ENCODE measurements at regions not wholly inside any gene's neighbourhood (a gene's known extent, or its start where the extent isn't known, plus 50 kb on each side); places are given as distances from the start of the nearest gene placed in this dataset.

DNA sequence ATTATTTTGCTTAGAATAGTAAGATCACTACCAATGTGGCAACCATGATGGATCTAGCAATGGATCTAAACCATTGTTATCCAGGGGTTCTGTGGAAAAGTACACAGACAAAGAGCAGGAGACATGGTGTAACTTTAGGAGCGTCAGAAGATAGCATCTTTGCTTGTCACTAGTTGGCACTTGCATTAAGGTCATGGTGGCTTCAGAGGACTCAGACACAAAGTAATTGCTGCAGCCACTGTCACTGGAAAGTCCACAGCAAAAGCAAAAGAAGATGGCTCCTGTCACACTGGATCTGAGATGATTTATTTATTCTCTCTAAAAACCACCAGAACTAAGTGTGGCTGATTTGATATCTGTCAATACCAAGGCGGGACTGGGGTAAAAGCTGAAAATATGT is 93.3 kb upstream of the PCDH20 start:
- TF ChIP-seq, protein P1, sequence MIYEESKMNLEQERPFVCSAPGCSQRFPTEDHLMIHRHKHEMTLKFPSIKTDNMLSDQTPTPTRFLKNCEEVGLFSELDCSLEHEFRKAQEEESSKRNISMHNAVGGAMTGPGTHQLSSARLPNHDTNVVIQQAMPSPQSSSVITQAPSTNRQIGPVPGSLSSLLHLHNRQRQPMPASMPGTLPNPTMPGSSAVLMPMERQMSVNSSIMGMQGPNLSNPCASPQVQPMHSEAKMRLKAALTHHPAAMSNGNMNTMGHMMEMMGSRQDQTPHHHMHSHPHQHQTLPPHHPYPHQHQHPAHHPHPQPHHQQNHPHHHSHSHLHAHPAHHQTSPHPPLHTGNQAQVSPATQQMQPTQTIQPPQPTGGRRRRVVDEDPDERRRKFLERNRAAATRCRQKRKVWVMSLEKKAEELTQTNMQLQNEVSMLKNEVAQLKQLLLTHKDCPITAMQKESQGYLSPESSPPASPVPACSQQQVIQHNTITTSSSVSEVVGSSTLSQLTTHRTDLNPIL (CRISPR knock-in tag; IDR thresholded peaks at IDR 0.05; ENCODE audit: low read depth): no peak
- no peak for TF ChIP-seq ZC3H10 (CRISPR knock-in tag; IDR thresholded peaks at IDR 0.05)
- TF ChIP-seq, protein P2, sequence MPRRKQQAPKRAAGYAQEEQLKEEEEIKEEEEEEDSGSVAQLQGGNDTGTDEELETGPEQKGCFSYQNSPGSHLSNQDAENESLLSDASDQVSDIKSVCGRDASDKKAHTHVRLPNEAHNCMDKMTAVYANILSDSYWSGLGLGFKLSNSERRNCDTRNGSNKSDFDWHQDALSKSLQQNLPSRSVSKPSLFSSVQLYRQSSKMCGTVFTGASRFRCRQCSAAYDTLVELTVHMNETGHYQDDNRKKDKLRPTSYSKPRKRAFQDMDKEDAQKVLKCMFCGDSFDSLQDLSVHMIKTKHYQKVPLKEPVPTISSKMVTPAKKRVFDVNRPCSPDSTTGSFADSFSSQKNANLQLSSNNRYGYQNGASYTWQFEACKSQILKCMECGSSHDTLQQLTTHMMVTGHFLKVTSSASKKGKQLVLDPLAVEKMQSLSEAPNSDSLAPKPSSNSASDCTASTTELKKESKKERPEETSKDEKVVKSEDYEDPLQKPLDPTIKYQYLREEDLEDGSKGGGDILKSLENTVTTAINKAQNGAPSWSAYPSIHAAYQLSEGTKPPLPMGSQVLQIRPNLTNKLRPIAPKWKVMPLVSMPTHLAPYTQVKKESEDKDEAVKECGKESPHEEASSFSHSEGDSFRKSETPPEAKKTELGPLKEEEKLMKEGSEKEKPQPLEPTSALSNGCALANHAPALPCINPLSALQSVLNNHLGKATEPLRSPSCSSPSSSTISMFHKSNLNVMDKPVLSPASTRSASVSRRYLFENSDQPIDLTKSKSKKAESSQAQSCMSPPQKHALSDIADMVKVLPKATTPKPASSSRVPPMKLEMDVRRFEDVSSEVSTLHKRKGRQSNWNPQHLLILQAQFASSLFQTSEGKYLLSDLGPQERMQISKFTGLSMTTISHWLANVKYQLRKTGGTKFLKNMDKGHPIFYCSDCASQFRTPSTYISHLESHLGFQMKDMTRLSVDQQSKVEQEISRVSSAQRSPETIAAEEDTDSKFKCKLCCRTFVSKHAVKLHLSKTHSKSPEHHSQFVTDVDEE (CRISPR knock-in tag; IDR thresholded peaks at IDR 0.05): no peak
- TF ChIP-seq CSDC2 (CRISPR knock-in tag; IDR thresholded peaks at IDR 0.05): no peak
